GM23338 (cell line): ENCODE measurements at regions not wholly inside any gene's neighbourhood (a gene's known extent, or its start where the extent isn't known, plus 50 kb on each side); places are given as distances from the start of the nearest gene placed in this dataset.

Experiments used
- ATAC-seq: fragments of 200-7000 bp; cut with Tn5 transposase; 3 replicates; pipeline ENCODE4 v1.9.1; 2020
- DNase-seq: peaks from one replicate; pipeline ENCODE4 v3.0.0-alpha.2; 2015; ENCODE audit warnings: low spot score
- H2AFZ ChIP-seq: fragments of 200-600 bp; sonication (generic); 2 replicates; pipeline ENCODE4 v1.8.0; 2016; ENCODE audit warnings: antibody characterized with exemption, mild to moderate bottlenecking, moderate library complexity
- H3F3A ChIP-seq: fragments of 200-600 bp; sonication (generic); replicated peaks from 2 replicates; pipeline ENCODE4 v1.8.0; 2017; ENCODE audit warnings: antibody characterized with exemption, mixed run types, low read depth
- H3K27ac ChIP-seq: fragments of 200-600 bp; sonication (generic); 2 replicates; pipeline ENCODE4 v1.6.1; 2016; ENCODE audit warnings: low read depth
- H3K27me3 ChIP-seq: fragments of 200-600 bp; sonication (generic); 2 replicates; pipeline ENCODE4 v1.8.0; 2016; ENCODE audit warnings: mild to moderate bottlenecking, mixed run types, moderate library complexity; ENCODE audit not compliant: insufficient read depth
- H3K36me3 ChIP-seq: fragments of 200-600 bp; sonication (generic); 2 replicates; pipeline ENCODE4 v1.8.0; 2016; ENCODE audit warnings: mild to moderate bottlenecking; ENCODE audit not compliant: insufficient read depth
- H3K4me1 ChIP-seq: fragments of 200-600 bp; sonication (generic); 2 replicates; pipeline ENCODE4 v1.8.0; 2016; ENCODE audit warnings: mild to moderate bottlenecking, moderate library complexity; ENCODE audit not compliant: insufficient read depth
- H3K4me2 ChIP-seq: fragments of 200-600 bp; sonication (generic); 2 replicates; pipeline ENCODE4 v1.7.1; 2017; ENCODE audit warnings: mixed run types
- H3K4me3 ChIP-seq: fragments of 200-600 bp; sonication (generic); 2 replicates; pipeline ENCODE4 v1.6.1; 2016; ENCODE audit warnings: mixed run types
- H3K79me2 ChIP-seq: fragments of 200-600 bp; sonication (generic); replicated peaks from 2 replicates; pipeline ENCODE4 v1.8.0; 2017; ENCODE audit warnings: mild to moderate bottlenecking; ENCODE audit not compliant: insufficient read depth
- H3K9me2 ChIP-seq: fragments of 200-600 bp; sonication (generic); 2 replicates; pipeline ENCODE4 v1.8.0; 2017; ENCODE audit not compliant: insufficient read depth
- H4K20me1 ChIP-seq: fragments of 200-600 bp; sonication (generic); replicated peaks from 2 replicates; pipeline ENCODE4 v1.8.0; 2017; ENCODE audit warnings: mild to moderate bottlenecking; ENCODE audit not compliant: insufficient read depth
- H3K27ac Mint-ChIP-seq: 2 replicates; pipeline ENCODE4 v1.8.0; 2020; ENCODE audit warnings: inconsistent platforms, mild to moderate bottlenecking, moderate library complexity, mixed read lengths
- H3K27me3 Mint-ChIP-seq: 3 replicates; pipeline ENCODE4 v1.8.0; 2022; ENCODE audit warnings: low read depth, mild to moderate bottlenecking, moderate library complexity, mixed read lengths, inconsistent platforms; ENCODE audit not compliant: insufficient read depth, poor library complexity
- H3K36me3 Mint-ChIP-seq: 3 replicates; pipeline ENCODE4 v1.8.0; 2021; ENCODE audit warnings: low read depth, mild to moderate bottlenecking, inconsistent platforms, moderate library complexity, mixed read lengths
- H3K4me1 Mint-ChIP-seq: 3 replicates; pipeline ENCODE4 v1.8.0; 2020; ENCODE audit warnings: mild to moderate bottlenecking, inconsistent platforms, mixed read lengths
- H3K4me3 Mint-ChIP-seq: 3 replicates; pipeline ENCODE4 v1.8.0; 2021; ENCODE audit warnings: moderate library complexity, mild to moderate bottlenecking, inconsistent platforms, mixed read lengths
- H3K9me3 Mint-ChIP-seq: 3 replicates; pipeline ENCODE4 v1.8.0; 2020; ENCODE audit warnings: moderate library complexity, mild to moderate bottlenecking, inconsistent platforms, mixed read lengths
- EZH2 ChIP-seq: fragments of 200-600 bp; sonication (generic); IDR thresholded peaks from one replicate; pipeline ENCODE4 v1.8.0; 2017; ENCODE audit warnings: antibody characterized with exemption, mild to moderate bottlenecking, low read depth; ENCODE audit not compliant: unreplicated experiment
- EZH2phosphoT487 ChIP-seq: fragments of 200-600 bp; sonication (generic); IDR thresholded peaks from one replicate; pipeline ENCODE4 v1.8.1; 2018; ENCODE audit warnings: antibody characterized with exemption; ENCODE audit not compliant: unreplicated experiment
- JUNB ChIP-seq: IDR thresholded peaks from one replicate; pipeline ENCODE4 v1.6.1; 2016; ENCODE audit warnings: antibody characterized with exemption; ENCODE audit not compliant: unreplicated experiment
- NANOG ChIP-seq: IDR thresholded peaks from 2 replicates; pipeline ENCODE4 v1.6.1; 2016; ENCODE audit warnings: antibody characterized with exemption, borderline replicate concordance
- POLR2AphosphoS5 ChIP-seq: IDR thresholded peaks from 2 replicates; pipeline ENCODE4 v1.6.1; 2016; ENCODE audit warnings: antibody characterized with exemption, low read depth
- REST ChIP-seq: IDR thresholded peaks from one replicate; pipeline ENCODE4 v1.6.1; 2018; ENCODE audit warnings: antibody characterized with exemption; ENCODE audit not compliant: unreplicated experiment
- STAT1 ChIP-seq: IDR thresholded peaks from one replicate; pipeline ENCODE4 v1.6.1; 2016; ENCODE audit warnings: antibody characterized with exemption; ENCODE audit not compliant: unreplicated experiment
- ZNF114 ChIP-seq: fragments of 250-450 bp; sonication (Bioruptor Pico); IDR thresholded peaks from 2 replicates; pipeline ENCODE4 v1.5.0; 2020; ENCODE audit warnings: mild to moderate bottlenecking, moderate library complexity
- ZNF331 ChIP-seq: fragments of 250-450 bp; sonication (Bioruptor Pico); IDR thresholded peaks from 2 replicates; pipeline ENCODE4 v1.5.0; 2020; ENCODE audit warnings: low read depth, mild to moderate bottlenecking, moderate library complexity
- TF ChIP-seq, protein P1 (sequence below), 2 experiments: fragments of 200-600 bp in 1 of 2; sonication (generic) in 1 of 2; conservative IDR thresholded peaks; 2 replicates each; pipeline versions ENCODE4 v1.5.1 to v1.6.1; 2016 to 2017; ENCODE audit warnings: antibody characterized with exemption in 2 of 2, low read depth in 2 of 2, mild to moderate bottlenecking in 2 of 2, moderate library complexity in 1 of 2

GRCh38 chr14:99995700-99996356 is 69.4 kb upstream of the EVL start:
- H3K4me1 Mint-ChIP-seq, result peaks cover 4% of the 10 kb centered on the region
- peak; percentile 93 for DNase-seq
- peaks cover 13% of the 10 kb centered on the region for H3K9me3 Mint-ChIP-seq
- Histone ChIP-seq H3K9me2 (no peaks in the 10 kb centered on the region), H3K4me3 (no peak overlapping the region), H3K4me1 (no peaks in the 10 kb centered on the region; the same call in 1 of the 2 replicates), H3K36me3 (no peaks in the 10 kb centered on the region), H3K27me3 (no peaks in the 10 kb centered on the region), H3F3A (no peaks in the 10 kb centered on the region), H4K20me1 (peaks cover 4% of the 10 kb centered on the region; the same call in 1 of the 2 replicates), H3K79me2 (peaks cover 36% of the 10 kb centered on the region), H3K4me2 (no peak overlapping the region), H3K27ac (no peak overlapping the region), H2AFZ (no peak overlapping the region)
- no peak for TF ChIP-seq EZH2phosphoT487
- TF ChIP-seq, protein P1, sequence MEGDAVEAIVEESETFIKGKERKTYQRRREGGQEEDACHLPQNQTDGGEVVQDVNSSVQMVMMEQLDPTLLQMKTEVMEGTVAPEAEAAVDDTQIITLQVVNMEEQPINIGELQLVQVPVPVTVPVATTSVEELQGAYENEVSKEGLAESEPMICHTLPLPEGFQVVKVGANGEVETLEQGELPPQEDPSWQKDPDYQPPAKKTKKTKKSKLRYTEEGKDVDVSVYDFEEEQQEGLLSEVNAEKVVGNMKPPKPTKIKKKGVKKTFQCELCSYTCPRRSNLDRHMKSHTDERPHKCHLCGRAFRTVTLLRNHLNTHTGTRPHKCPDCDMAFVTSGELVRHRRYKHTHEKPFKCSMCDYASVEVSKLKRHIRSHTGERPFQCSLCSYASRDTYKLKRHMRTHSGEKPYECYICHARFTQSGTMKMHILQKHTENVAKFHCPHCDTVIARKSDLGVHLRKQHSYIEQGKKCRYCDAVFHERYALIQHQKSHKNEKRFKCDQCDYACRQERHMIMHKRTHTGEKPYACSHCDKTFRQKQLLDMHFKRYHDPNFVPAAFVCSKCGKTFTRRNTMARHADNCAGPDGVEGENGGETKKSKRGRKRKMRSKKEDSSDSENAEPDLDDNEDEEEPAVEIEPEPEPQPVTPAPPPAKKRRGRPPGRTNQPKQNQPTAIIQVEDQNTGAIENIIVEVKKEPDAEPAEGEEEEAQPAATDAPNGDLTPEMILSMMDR (conservative IDR thresholded peaks at IDR 0.05; ENCODE audit: low read depth in 2 of 2), result peak; percentile 78 to 88
- H3K36me3 Mint-ChIP-seq, result peaks cover 9% of the 10 kb centered on the region; the same call in 2 of the 3 replicates
- no peak overlapping the region for H3K4me3 Mint-ChIP-seq
- H3K27me3 Mint-ChIP-seq, result no peaks in the 10 kb centered on the region
- no peak overlapping the region for H3K27ac Mint-ChIP-seq
- peak; percentile 99 for ATAC-seq

DNA sequence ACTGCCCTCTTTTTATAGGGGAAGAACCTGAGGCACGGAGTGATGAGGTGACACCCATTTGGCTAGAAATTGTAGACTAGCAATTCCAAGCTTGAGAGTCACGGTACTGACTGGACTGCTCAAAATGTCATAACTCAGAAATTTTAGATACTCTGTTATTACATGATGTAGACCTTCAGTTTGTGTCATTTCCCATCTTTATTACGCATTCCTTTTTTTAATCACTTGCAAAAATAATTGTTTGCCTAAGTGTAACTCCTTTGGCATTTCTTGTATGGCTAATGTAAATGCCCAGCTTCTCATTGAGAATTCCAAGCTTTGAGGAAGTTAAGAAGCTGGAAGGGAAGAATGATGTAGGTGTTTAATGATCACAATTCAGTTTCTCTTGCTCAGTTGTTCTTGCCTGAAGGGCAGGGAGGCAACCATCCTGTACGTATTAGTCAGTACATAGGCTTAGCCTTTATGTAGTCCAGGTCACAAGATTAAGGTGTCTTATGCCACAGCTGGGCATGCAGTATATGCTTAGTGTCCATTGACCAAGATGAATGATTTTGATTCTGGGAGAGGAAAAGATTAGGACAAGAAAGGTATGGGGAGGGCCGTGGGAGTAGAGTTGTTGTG is 68.2 kb upstream of the EVL start:
- no peak overlapping the region for H3K27ac ChIP-seq
- Mint-ChIP-seq H3K4me1 (peaks cover 4% of the 10 kb centered on the region), H3K4me3 (no peak overlapping the region), H3K36me3 (peaks cover 19% of the 10 kb centered on the region; the same call in 2 of the 3 replicates), H3K27ac (no peak overlapping the region), H3K9me3 (peaks cover 25% of the 10 kb centered on the region), H3K27me3 (no peaks in the 10 kb centered on the region)
- no peaks in the 10 kb centered on the region; the same call in 1 of the 2 replicates for H3K4me1 ChIP-seq
- H3F3A ChIP-seq, result no peaks in the 10 kb centered on the region
- no peak for ATAC-seq
- peaks cover 36% of the 10 kb centered on the region for H3K79me2 ChIP-seq
- no peak for DNase-seq
- no peaks in the 10 kb centered on the region for H3K27me3 ChIP-seq
- peaks cover 4% of the 10 kb centered on the region; the same call in 1 of the 2 replicates for H4K20me1 ChIP-seq
- H2AFZ ChIP-seq, result no peak overlapping the region
- no peak overlapping the region for H3K4me2 ChIP-seq
- H3K9me2 ChIP-seq, result no peaks in the 10 kb centered on the region
- no peak overlapping the region for H3K4me3 ChIP-seq
- peaks cover 7% of the 10 kb centered on the region for H3K36me3 ChIP-seq
- TF ChIP-seq NANOG (no peak), REST (no peak), JUNB (no peak), ZNF331 (CRISPR knock-in tag) (no peak), POLR2AphosphoS5 (no peak), STAT1 (no peak), EZH2 (no peak), ZNF114 (CRISPR knock-in tag) (no peak)
- TF ChIP-seq, protein P1 (conservative IDR thresholded peaks at IDR 0.05; ENCODE audit: low read depth in 2 of 2), result no peak
